Panc1 (cell line): ENCODE measurements at regions not wholly inside any gene's neighbourhood (a gene's known extent, or its start where the extent isn't known, plus 50 kb on each side); places are given as distances from the start of the nearest gene placed in this dataset.

ENCODE experiments used
- ATAC-seq: fragments of 200-7000 bp; cut with Tn5 transposase; 2 replicates; pipeline ENCODE4 v1.9.1; 2020; ENCODE audit warnings: mild to moderate bottlenecking, moderate library complexity
- BruUV-seq: library from RNA; stranded (reverse); fragments of 400-500 nt; replicated peaks from 2 replicates; lab custom pipeline; 2021; lab: Mats Ljungman, UMichigan
- CTCF ChIA-PET: fragments of 300-600 bp; sonication (Branson Sonifier 250); formaldehyde crosslinking; loops from one replicate; lab custom pipeline; 2022; ENCODE audit warnings: antibody characterized with exemption; lab: Charles Lee
- POLR2A ChIA-PET: fragments of 300-600 bp; sonication (Branson Sonifier 250); formaldehyde crosslinking; loops from one replicate; lab custom pipeline; 2022; ENCODE audit warnings: antibody characterized with exemption; lab: Charles Lee
- DNase-seq: peaks from one replicate; pipeline ENCODE4 v3.0.0-alpha.2; 2010; ENCODE audit warnings: low read depth, low spot score
- H3K27ac ChIP-seq: 2 replicates; pipeline ENCODE4 v1.5.1; 2011; ENCODE audit warnings: mild to moderate bottlenecking, low read length, inconsistent platforms
- H3K27me3 ChIP-seq: fragments of 200-500 bp; sonication (Bioruptor generic); 2 replicates; pipeline ENCODE4 v1.6.0; 2014; ENCODE audit warnings: low read length, inconsistent platforms; ENCODE audit not compliant: control insufficient read depth, insufficient read depth
- H3K36me3 ChIP-seq: fragments of 200-500 bp; sonication (Bioruptor generic); 2 replicates; pipeline ENCODE4 v1.5.1; 2014; ENCODE audit warnings: inconsistent platforms, mild to moderate bottlenecking, low read length, moderate library complexity; ENCODE audit not compliant: control insufficient read depth, insufficient read depth
- H3K4me1 ChIP-seq: 2 replicates; pipeline ENCODE4 v1.5.1; 2011; ENCODE audit warnings: inconsistent platforms, mild to moderate bottlenecking, low read length, moderate library complexity; ENCODE audit not compliant: control insufficient read depth, insufficient read depth
- H3K4me3 ChIP-seq, 2 experiments: 2 replicates each; pipeline ENCODE4 v1.5.1; 2011 to 2012; ENCODE audit warnings: low read depth in 2 of 2, low read length in 2 of 2, mild to moderate bottlenecking in 2 of 2, inconsistent platforms in 1 of 2, moderate library complexity in 1 of 2
- H3K9me3 ChIP-seq: fragments of 200-500 bp; sonication (Bioruptor generic); 2 replicates; pipeline ENCODE4 v1.5.1; 2014; ENCODE audit warnings: low read depth, mild to moderate bottlenecking, inconsistent platforms, low read length, moderate library complexity; ENCODE audit not compliant: control insufficient read depth, insufficient read depth
- CTCF ChIP-seq: fragments of 450-650 bp; IDR thresholded peaks from 2 replicates; pipeline ENCODE4 v1.5.1; 2017; ENCODE audit warnings: mild to moderate bottlenecking
- POLR2AphosphoS5 ChIP-seq: IDR thresholded peaks from 2 replicates; pipeline ENCODE4 v1.6.1; 2012; ENCODE audit warnings: mild to moderate bottlenecking, low read depth, low read length, moderate library complexity
- REST ChIP-seq, 2 experiments: IDR thresholded peaks; 2 replicates each; pipeline ENCODE4 v1.6.1; 2011 to 2012; ENCODE audit warnings: low read depth in 2 of 2, control low read depth in 1 of 2, low read length in 1 of 2, mild to moderate bottlenecking in 1 of 2, moderate library complexity in 1 of 2; ENCODE audit not compliant: insufficient read depth in 1 of 2
- SIN3A ChIP-seq: IDR thresholded peaks from 2 replicates; pipeline ENCODE4 v1.6.1; 2012; ENCODE audit warnings: low read depth, mild to moderate bottlenecking, low read length, moderate library complexity, borderline replicate concordance; ENCODE audit not compliant: insufficient read depth
- TCF7L2 ChIP-seq: IDR thresholded peaks from 2 replicates; pipeline ENCODE4 v1.6.1; 2011; ENCODE audit warnings: mild to moderate bottlenecking, low read depth, low read length, inconsistent platforms
- in situ Hi-C: cut with HindIII; loops from 2 replicates; pipeline ENCODE4 v1.10.0; 2016; ENCODE audit warnings: low sequenced_read_pairs, low pct_unique_long_range_greater_than_20kb
- intact Hi-C: fragments of 100-400 bp; cut with micrococcal nuclease; formaldehyde crosslinking; loops from one replicate; pipeline ENCODE4 v1.10.0; 2022; ENCODE audit not compliant: unreplicated experiment

- H3K27ac ChIP-seq, result no peak overlapping the region
- DNase-seq, result no peak
- no peaks in the 10 kb centered on the region for H3K9me3 ChIP-seq
- no peaks in the 10 kb centered on the region for H3K4me1 ChIP-seq
- no peaks in the 10 kb centered on the region for H3K27me3 ChIP-seq
- in situ Hi-C loops, result no loop called here
- no peak overlapping the region for H3K4me3 ChIP-seq
- ChIA-PET POLR2A (no interaction called here), CTCF (interaction anchor here (0.6 kb wide), 1 partner anchor 834 kb away, joined by 4 read pairs; no protein-coding TSS in a partner anchor)
- no peak for ATAC-seq
- no peaks in the 10 kb centered on the region for H3K36me3 ChIP-seq
- intact Hi-C loops, result no loop called here
- TF ChIP-seq POLR2AphosphoS5, result no peak
- BruUV-seq, result no TSS peak
Measured at GRCh38 chr10:78896159-78896928, 172.4 kb upstream of the ZMIZ1 start.

- no TSS peak for BruUV-seq
- Histone ChIP-seq H3K27me3 (no peaks in the 10 kb centered on the region), H3K9me3 (no peaks in the 10 kb centered on the region), H3K27ac (no peak overlapping the region), H3K36me3 (no peaks in the 10 kb centered on the region), H3K4me1 (no peaks in the 10 kb centered on the region), H3K4me3 (no peak overlapping the region)
- in situ Hi-C loops, result no loop called here
- DNase-seq (no peak), ATAC-seq (no peak)
- intact Hi-C loops, result no loop called here
- ChIA-PET POLR2A (no interaction called here), CTCF (no interaction called here)
- TF ChIP-seq TCF7L2 (no peak), CTCF (no peak), POLR2AphosphoS5 (no peak), REST (IDR thresholded peaks at IDR 0.05; ENCODE audit: insufficient read depth in 1 of 2, low read depth in 2 of 2, low read length in 1 of 2) (no peak)
Measured at GRCh38 chr10:78898341-78899097, 170.2 kb upstream of the ZMIZ1 start.

GRCh38 chr10:78899098-78899754 is 169.5 kb upstream of the ZMIZ1 start:
- ATAC-seq (no peak), DNase-seq (no peak)
- BruUV-seq, result no TSS peak
- in situ Hi-C loops, result no loop called here
- no peak overlapping the region for H3K27ac ChIP-seq
- TF ChIP-seq POLR2AphosphoS5, result no peak
- TF ChIP-seq CTCF, result no peak
- TF ChIP-seq REST (IDR thresholded peaks at IDR 0.05; ENCODE audit: insufficient read depth in 1 of 2, low read depth in 2 of 2, low read length in 1 of 2), result no peak
- no peak for TF ChIP-seq SIN3A
- no peak for TF ChIP-seq TCF7L2
- H3K4me1 ChIP-seq, result no peaks in the 10 kb centered on the region
- no peak overlapping the region for H3K4me3 ChIP-seq
- CTCF ChIA-PET, result no interaction called here
- intact Hi-C loops, result no loop called here
- POLR2A ChIA-PET, result no interaction called here
- H3K9me3 ChIP-seq, result no peaks in the 10 kb centered on the region
- no peaks in the 10 kb centered on the region for H3K27me3 ChIP-seq
- H3K36me3 ChIP-seq, result no peaks in the 10 kb centered on the region
